NAMALWA (cell line): ENCODE measurements at regions not wholly inside any gene's neighbourhood (a gene's known extent, or its start where the extent isn't known, plus 50 kb on each side); places are given as distances from the start of the nearest gene placed in this dataset.
"Not testable (repeated sequence)": the region's sequence is repeated elsewhere in the genome, so short reads cannot be mapped to it uniquely, and the experiment has no call there.

Source experiments
- DNase-seq: peaks from one replicate; pipeline ENCODE4 v3.0.0-alpha.2; 2015; ENCODE audit warnings: low spot score

- no peak for DNase-seq
Observed at GRCh38 chr5:82956600-82956999, 120.6 kb downstream of the TMEM167A start.

- no peak for DNase-seq
Observed at GRCh38 chr5:82952326-82952725, 124.9 kb downstream of the TMEM167A start.

- DNase-seq: not testable (repeated sequence)
Observed at GRCh38 chr5:82944267-82944666, 132.9 kb downstream of the TMEM167A start.

- DNase-seq: no peak
Observed at GRCh38 chr5:82942083-82942881, 134.9 kb downstream of the TMEM167A start.

- DNase-seq: no peak
Observed at GRCh38 chr5:82938901-82939725, 138.1 kb downstream of the TMEM167A start.

- not testable (repeated sequence) for DNase-seq
Observed at GRCh38 chr5:82932473-82933220, 144.5 kb downstream of the TMEM167A start.

- DNase-seq: no peak
Observed at GRCh38 chr5:82931110-82931509, 146.1 kb downstream of the TMEM167A start.

- DNase-seq: no peak
Observed at GRCh38 chr5:82925061-82925411, 152.2 kb downstream of the TMEM167A start.

GRCh38 chr5:82924226-82925060 is 152.8 kb downstream of the TMEM167A start:
- no peak for DNase-seq

- DNase-seq: no peak
Observed at GRCh38 chr5:82922086-82922734, 155.0 kb downstream of the TMEM167A start.

GRCh38 chr5:82918311-82919031 is 158.7 kb downstream of the TMEM167A start:
- no peak for DNase-seq

- DNase-seq: no peak
Observed at GRCh38 chr5:82917584-82917983, 159.6 kb downstream of the TMEM167A start.

- DNase-seq: no peak
Observed at GRCh38 chr5:82913971-82914370, 163.2 kb downstream of the TMEM167A start.

GRCh38 chr5:82912462-82912861 is 164.7 kb downstream of the TMEM167A start:
- DNase-seq: no peak

GRCh38 chr5:82911910-82912309 is 165.3 kb downstream of the TMEM167A start:
- no peak for DNase-seq

GRCh38 chr5:82910905-82911304 is 166.3 kb downstream of the TMEM167A start:
- DNase-seq: no peak

- DNase-seq: no peak
Observed at GRCh38 chr5:82910491-82910890, 166.7 kb downstream of the TMEM167A start.

- no peak for DNase-seq
Observed at GRCh38 chr5:82909771-82910170, 167.4 kb downstream of the TMEM167A start.

- no peak for DNase-seq
Observed at GRCh38 chr5:82905986-82906385, 171.2 kb downstream of the TMEM167A start.

- DNase-seq: no peak
Observed at GRCh38 chr5:82901281-82901888, 175.8 kb downstream of the TMEM167A start.
